Suppressor macrophage treated with lipopolysaccharide for 1 hour (primary cell): ENCODE measurements at regions not wholly inside any gene's neighbourhood (a gene's known extent, or its start where the extent isn't known, plus 50 kb on each side); places are given as distances from the start of the nearest gene placed in this dataset.

Experiments
- DNase-seq, 3 donors: peaks; one replicate each; pipeline ENCODE4 v3.0.0-alpha.2; 2020 to 2022

DNA sequence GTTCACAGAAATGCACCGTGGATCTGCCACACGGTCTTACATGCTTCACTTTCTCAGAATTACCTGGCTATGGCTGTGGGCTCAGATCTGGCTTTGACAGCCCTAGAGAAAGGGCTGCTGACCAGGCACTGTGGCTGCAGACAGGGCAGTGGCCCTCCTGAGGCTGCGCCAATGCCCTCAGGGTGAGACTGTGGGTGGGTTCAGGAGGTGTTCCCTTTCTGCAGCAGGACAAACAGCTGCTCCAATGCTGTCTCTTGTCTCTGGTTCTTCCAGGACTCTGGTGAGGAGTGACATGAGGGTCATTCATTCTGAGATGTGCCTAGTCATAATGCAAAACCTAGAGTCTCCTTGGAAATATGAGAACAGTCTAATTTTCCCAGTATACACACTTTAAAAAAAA is 90.5 kb upstream of the SMIM21 start:
- no peak for DNase-seq

DNA sequence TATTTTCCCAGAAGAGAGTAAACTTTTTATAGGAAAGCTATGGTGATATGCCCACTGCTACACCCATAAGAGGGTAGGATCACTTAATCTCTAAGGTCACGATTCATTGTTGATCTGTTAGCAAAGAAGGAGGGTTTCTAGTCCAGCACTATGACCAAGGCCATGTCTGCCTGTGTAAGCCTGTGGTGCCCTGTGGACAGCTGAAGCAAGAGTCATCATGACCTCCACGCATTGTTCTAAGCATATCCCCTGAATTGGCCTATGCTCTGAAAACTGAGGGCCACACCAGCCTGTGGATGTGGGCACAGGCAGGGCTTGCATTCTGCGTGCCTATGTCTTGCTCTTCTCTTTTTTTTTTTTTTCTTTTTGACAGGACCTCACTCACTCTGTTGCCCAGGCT is 89.8 kb upstream of the SMIM21 start:
- DNase-seq = no peak

DNA sequence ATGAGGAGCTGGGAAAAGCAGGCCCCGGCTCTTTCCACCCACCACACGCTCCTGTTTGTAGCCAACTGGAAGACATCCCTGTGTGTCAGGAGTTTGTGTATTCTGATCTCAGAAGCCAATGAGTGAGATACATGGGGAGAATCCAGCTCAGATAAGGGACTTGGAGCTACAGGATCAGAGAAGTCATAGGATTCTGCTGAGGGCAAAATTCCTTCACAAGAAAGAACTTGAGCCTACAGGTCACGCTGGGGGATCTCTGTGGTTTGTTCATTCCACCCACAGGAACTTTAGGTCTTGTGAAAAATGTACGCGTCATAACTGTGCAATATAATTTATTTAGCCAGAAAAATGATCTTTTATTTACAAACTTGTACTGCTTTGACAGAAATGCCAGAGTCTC is 80.1 kb upstream of the SMIM21 start:
- DNase-seq = peak in 2 of 3 donors; percentile 1 to 7

DNA sequence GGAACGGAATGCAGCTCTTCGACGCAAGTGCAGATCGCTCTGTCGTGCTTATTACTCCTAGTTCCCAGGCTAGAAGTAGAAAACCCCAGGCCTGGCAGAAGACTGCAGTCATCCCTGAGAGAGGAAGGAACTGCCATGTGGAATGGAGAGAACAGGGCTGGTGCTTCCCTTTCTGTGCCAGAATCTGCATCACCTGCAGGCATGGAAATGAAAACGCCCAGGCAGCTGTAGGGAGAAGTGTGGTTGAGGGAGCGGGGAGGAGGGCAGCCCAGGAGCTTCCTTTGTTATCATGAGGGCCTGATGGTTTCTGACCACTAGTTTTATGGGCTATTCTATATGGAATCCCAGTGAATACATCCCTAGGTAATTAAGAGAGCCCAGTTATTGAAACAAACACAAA is 79.4 kb upstream of the SMIM21 start:
- no peak for DNase-seq

DNA sequence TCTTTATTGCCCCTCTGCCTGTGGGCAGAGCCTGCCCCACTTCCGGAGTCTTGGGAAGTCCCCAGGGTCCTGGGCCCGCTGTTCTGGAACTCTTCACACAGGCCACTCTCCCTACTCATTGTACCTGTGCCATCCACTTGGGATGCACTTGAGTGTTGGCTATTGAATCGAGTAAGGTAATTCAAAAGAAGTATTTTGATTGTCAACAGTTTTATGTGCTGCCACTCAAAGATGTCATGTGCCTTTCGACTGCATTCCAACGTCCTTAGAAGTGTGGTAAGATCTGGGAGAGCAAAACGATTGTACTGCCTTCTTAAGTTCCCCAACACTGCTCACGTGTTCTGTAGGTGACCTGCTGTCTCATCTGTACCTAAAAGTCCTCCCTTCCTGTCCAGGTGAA is 77.0 kb upstream of the SMIM21 start:
- no peak for DNase-seq

DNA sequence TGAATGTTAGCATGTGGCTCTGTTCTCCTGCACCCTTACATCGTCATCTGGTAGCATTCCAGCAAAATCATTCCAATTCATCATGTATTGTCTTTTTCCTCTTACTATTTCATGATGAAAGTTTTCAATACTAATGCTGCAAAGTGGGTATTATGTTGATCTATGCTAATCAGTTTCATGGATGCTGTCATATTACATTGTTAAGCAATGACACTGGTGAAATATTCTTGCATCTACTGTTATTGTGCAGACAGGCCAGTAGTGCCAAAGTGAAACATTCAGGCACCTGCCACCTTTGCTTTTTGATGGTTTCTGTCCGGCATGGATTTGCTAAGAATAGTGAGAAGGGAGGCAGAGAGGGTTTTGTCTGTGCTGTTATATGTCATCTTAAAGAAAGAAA is 76.1 kb upstream of the SMIM21 start:
- DNase-seq = no peak

DNA sequence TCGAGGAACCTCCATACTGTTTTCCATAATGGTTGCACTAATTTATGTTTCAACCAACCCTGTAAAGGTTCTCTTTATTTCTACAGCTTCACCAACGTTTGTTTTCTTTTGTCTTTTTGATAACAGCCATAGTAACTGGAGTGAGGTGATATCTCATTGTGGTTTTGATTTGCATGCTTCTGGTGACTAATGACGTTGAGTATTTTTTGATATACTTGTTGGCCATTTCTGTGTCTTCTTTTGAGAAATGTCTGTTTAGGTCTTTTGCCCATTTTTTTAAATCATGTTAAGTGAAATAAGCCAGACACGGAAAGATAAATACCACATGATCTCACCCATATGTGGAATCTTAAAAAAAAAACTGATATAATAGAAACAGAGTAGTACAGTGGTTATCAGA is 74.8 kb upstream of the SMIM21 start:
- no peak for DNase-seq

DNA sequence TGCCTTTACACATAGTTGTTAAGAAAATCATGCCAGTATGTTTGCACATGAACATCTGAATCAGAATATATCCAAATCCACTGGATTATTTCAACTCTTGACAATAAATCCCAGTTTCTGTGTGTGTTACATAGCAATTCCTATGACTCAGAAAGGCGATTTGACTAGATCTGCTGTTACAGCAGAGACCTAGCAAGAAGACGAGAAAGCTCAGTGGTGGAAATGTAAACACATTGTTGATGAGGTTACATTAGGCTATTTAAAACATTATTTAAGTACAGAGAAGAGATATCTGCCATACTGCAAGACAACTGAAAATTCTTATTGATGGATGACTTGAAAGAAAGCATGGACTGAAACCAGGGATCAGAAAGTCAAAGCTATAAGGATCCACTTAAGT is 73.0 kb upstream of the SMIM21 start:
- no peak for DNase-seq

DNA sequence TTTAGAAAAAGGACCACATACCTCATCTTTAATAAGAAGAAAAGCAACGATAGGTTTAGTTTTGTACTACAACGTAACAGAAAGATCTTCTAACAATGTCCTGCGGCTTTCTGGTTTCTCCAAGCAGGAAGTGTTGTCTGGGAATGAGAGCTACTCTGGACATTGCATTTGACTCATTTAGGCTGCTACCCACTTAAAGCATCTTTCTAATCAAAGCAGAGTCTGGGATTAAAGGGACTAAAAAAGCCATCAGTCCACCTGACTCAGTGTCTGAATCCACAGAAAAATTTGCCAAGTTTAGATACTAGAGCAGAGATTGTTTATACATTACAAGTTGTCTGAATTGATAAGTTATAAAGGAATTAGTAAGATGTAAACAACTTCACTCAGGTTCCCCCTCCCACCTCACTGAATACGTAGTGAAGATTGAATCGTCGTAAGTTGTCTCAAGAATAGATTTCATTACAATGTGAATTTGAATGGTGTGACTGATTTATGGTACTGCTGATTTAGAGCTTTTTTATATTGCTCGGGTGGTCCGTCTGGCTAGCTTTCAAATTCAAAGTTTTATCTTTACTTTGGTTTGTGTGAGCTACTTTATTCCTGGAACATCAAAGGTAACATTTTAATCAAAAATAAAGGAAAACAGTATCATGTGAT is 70.2 kb upstream of the SMIM21 start:
- no peak for DNase-seq

DNA sequence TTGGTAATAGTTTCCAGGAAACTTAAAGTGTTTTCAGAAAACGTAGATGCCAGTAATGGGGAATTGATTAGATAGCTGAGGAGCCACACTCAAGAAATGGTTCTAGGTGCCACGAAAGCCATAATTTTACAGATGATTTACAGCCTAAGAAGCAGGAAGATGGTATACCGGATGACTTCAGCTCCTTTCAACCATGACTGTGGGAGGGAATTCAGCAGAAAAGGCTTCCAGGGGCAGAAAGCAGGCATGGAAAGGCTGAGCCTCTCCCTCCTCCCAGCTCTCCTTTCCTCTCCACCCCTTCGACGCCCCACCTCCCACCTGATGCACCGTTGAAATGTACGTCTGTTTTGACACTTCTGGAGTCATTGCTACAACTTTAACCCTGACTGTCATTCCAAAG is 68.6 kb upstream of the SMIM21 start:
- no peak for DNase-seq

DNA sequence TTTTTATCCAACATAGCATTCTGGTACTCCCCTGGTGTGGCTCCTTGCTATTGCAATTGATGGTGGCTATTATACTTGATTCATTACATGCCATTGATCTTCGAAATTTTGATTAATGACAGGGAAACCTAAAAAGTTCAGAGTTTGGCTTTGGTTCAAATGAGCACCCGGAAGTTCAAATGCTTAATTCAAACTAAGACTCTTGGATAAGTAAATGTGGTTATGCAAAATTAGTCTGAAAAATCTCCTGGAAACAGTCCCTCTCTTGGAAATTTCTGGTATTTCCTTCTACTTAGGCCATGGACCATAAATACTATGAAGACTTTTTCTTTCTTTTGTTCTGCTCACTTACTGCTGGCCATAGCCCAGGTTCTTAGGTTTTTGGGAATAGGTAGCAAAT is 65.3 kb upstream of the SMIM21 start:
- DNase-seq = no peak

DNA sequence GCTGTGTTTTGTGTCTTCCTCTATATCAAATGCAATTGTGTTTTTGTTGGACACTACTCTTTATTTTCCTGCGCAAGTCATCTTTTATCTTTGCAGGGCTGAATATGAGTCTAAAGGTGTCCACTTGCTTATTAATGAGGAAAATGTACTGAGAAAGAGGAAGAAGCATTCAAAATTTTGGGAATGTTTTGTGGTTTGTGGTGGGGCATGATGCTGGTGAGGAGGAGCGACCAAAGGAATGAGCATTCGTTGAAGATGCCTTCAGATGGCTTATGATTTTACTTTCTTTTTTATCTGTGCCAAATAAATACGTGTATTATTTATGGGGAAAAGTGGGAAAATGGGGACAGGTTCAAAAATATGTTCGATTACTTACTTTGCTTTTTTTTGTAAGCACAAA is 63.9 kb upstream of the SMIM21 start:
- DNase-seq = no peak

DNA sequence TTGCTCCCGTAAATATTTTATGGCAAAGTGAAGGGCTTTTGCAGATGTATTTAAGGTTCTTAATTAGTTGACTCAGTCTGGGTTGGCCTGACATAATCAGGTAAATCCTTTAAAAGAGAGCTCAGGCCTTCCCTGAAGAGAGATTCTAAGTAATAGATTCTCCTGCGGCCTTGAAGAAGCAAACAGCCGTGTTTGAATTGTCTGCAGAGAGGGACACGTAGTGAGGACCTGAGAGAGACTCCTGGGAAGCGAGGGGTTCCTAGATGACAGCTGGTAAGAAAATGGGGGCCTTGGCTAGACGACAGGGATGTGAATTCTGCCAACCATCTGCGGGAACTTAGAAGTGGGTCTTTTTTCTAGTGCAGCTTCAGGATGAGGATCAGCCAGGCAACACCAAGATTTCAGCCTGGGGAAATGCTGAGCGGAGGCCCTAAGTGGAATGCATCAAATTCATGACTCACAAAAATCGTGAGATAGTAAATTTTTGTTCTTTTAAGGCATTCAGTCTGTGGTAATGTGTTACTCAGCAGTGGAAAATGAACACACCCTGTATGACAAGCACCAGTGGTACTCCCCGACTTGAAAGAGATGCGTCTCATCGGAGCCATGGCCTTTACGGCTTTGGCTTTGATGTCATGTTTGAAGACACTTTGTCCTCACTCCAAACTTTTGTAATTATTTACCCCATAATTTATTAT is 62.1 kb upstream of the SMIM21 start:
- no peak for DNase-seq

DNA sequence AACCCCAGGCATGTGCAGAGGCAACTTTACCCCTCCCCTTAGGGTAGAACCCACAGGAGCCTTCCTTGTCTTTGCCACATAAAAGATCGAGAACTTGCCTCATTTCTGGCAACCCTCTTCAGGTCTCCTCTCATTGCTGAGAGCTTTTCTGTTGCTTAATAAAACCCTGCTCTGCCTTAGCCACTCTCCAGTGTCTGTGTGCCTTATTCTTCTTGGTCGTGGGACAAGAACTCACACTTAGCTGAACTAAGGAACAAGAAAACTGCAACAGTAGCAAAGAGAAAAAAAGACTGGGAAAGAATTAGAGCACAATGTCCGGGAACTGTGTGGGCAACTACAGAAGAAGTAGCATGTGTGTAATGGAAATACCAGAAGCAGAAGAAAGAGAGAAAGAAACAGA is 56.2 kb upstream of the SMIM21 start:
- DNase-seq = no peak

DNA sequence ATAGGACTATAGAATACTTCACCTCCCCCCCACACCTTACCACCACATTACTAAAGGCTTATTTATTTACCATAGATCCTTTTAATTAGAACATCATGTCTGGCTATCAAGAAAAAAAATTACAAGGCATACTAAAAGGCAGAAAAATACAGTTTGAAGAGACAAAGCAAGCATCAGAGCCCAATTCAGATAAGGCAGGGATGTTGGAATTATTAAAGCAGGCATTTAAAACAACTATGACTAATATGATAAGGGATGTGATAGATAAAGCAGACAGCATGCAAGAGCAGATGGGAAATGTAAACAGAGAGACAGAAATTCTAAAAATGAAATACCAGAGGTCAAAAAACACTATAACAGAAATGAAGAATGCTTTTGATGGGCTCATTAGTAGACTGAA is 55.4 kb upstream of the SMIM21 start:
- DNase-seq = no peak

DNA sequence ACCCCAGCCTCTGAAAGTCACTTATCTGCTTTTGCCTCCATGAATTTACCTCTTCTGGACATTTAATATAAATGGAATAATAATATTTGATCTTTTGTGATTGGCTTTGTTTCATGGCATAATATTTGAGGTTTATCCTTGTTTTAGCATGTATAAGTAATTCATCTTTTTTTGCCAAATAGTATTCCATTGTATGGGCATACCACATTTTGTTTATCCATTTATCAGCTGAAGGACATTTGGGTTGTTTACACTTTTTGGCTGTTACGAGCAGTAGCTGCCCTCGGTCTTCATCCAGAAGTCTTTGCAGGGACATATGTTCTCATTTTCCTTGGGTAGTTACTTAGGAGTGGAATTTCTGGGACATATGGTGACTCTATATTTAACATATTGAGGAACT is 53.0 kb upstream of the SMIM21 start:
- DNase-seq = no peak

DNA sequence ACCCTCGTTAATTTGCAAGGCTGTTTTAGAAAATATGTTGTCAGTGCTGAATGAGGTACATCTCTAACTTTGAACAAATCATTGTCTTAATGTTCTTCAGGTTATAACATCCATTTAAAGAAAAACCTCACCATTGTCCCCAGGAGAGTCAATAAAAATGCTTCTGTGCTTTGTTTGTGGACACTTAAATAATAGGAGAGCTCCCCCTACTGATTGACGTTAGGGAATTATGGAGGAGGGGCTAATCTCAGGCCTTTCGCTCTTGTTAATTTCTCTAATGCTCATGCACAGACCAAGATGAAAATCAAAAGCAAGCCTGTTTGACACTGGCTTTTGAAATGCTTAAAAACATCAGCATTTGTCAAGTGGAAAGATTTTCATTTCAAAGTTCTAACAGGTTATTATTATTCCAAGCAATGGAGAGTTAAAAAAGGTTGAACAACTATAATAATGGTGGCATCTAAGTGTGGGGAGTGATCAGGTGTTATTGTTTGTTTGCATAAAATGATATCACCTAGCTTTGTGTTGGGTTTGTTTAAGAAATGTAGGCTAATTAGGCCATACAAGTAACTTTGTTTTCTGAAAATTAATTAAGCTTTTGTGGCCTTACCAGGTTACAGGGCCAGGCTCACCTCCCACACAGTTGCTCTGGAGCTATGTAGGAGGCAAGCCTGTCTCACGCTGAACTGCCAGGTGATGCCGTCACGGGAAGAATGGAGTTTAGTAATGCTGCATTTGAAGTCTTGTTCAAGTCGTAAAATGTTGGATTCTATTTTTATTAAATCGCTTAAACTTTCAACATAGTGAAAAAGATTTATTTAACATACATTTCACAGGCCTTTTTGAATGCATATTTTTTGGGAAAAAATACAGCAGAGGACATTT is 51.7 kb upstream of the SMIM21 start:
- peak; percentile 60 to 71 (median 67) for DNase-seq

DNA sequence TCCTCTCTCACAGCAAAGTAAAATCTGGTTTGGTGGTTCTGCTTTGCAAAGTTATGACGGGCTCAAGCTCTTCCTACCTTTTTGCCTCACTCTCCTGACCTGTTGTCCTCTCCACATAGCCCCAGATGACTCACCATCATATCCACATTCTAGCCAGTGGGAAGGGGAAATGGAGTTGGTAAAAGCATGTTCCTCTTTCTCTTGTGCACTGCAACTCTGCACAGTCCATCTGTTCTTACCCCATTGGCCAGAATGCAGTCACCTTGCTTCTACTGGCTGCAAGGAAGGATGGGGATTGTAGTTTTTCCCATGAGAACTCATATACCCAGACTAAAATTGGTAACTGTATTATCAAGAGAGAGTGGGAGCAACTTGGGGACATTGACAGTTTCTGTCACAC is 50.4 kb upstream of the SMIM21 start:
- DNase-seq = peak; percentile 56 to 75 (median 65)
